ENCODE measurements at regions not wholly inside any gene's neighbourhood (a gene's known extent, or its start where the extent isn't known, plus 50 kb on each side); places are given as distances from the start of the nearest gene placed in this dataset.
A peak's percentile ranks its signal among the peaks of the same experiment; 100 is the strongest.
"Not testable (repeated sequence)": the region's sequence is repeated elsewhere in the genome, so short reads cannot be mapped to it uniquely, and the experiment has no call there.

- no peak for DNase-seq (ENCODE audit: low read depth)
These were observed 349.8 kb downstream of the IPO8 start for GRCh38 chr12:30345744-30346471.

GRCh38 chr12:30330565-30330964 lies 365.1 kb downstream of the IPO8 start:
- no peak for DNase-seq (ENCODE audit: low read depth)

- DNase-seq (ENCODE audit: low read depth), result peak; percentile 60
These were observed 366.4 kb downstream of the IPO8 start for GRCh38 chr12:30329281-30329680.

GRCh38 chr12:30323008-30323407 lies 372.7 kb downstream of the IPO8 start:
- no peak for DNase-seq (ENCODE audit: low read depth)

GRCh38 chr12:30320561-30320960 lies 375.1 kb downstream of the IPO8 start:
- DNase-seq (ENCODE audit: low read depth), result no peak

GRCh38 chr12:30314506-30315100 lies 381.1 kb downstream of the IPO8 start:
- DNase-seq (ENCODE audit: low read depth), result no peak

- DNase-seq (ENCODE audit: low read depth), result no peak
These were observed 387.5 kb downstream of the IPO8 start for GRCh38 chr12:30308010-30308717.

GRCh38 chr12:30304528-30304927 lies 391.1 kb downstream of the IPO8 start:
- no peak for DNase-seq (ENCODE audit: low read depth)

GRCh38 chr12:30301291-30301690 lies 394.4 kb downstream of the IPO8 start:
- DNase-seq (ENCODE audit: low read depth), result no peak

GRCh38 chr12:30296486-30296885 lies 399.2 kb downstream of the IPO8 start:
- DNase-seq (ENCODE audit: low read depth), result no peak

GRCh38 chr12:30286345-30286926 lies 409.2 kb downstream of the IPO8 start:
- peak; percentile 54 for DNase-seq (ENCODE audit: low read depth)

- no peak for DNase-seq (ENCODE audit: low read depth)
These were observed 417.3 kb downstream of the IPO8 start for GRCh38 chr12:30278401-30278800.

GRCh38 chr12:30272515-30272914 lies 423.2 kb downstream of the IPO8 start:
- not testable (repeated sequence) for DNase-seq (ENCODE audit: low read depth)

- DNase-seq (ENCODE audit: low read depth), result no peak
These were observed 426.2 kb downstream of the IPO8 start for GRCh38 chr12:30269496-30269895.

GRCh38 chr12:30268041-30268440 lies 427.6 kb downstream of the IPO8 start:
- DNase-seq (ENCODE audit: low read depth), result no peak

GRCh38 chr12:30263434-30263833 lies 432.2 kb downstream of the IPO8 start:
- DNase-seq (ENCODE audit: low read depth), result no peak

GRCh38 chr12:30257618-30258017 lies 438.1 kb downstream of the IPO8 start:
- no peak for DNase-seq (ENCODE audit: low read depth)

- DNase-seq (ENCODE audit: low read depth), result no peak
These were observed 444.1 kb downstream of the IPO8 start for GRCh38 chr12:30251546-30251945.

GRCh38 chr12:30243426-30243825 lies 452.2 kb downstream of the IPO8 start:
- no peak for DNase-seq (ENCODE audit: low read depth)

- no peak for DNase-seq (ENCODE audit: low read depth)
These were observed 435.3 kb upstream of the TMTC1 start for GRCh38 chr12:30219047-30219446.

- no peak for DNase-seq (ENCODE audit: low read depth)
These were observed 434.3 kb upstream of the TMTC1 start for GRCh38 chr12:30218073-30218472.

- no peak for DNase-seq (ENCODE audit: low read depth)
These were observed 429.4 kb upstream of the TMTC1 start for GRCh38 chr12:30213166-30213565.

GRCh38 chr12:30211743-30212142 lies 428.0 kb upstream of the TMTC1 start:
- DNase-seq (ENCODE audit: low read depth), result no peak

Data from HS-27A (cell line).